ENCODE measurements at regions not wholly inside any gene's neighbourhood (a gene's known extent, or its start where the extent isn't known, plus 50 kb on each side); places are given as distances from the start of the nearest gene placed in this dataset.

GRCh38 chr15:69865369-69865768, 232.3 kb downstream of the TLE3 start:
- Histone ChIP-seq H3K27ac (no peak overlapping the region), H3K36me3 (no peaks in the 10 kb centered on the region), H3K9me3 (no peaks in the 10 kb centered on the region), H3K4me1 (ENCODE audit: insufficient read depth) (no peaks in the 10 kb centered on the region), H3K27me3 (no peaks in the 10 kb centered on the region), H3K4me3 (no peak overlapping the region)
- TF ChIP-seq EP300 (IDR thresholded peaks at IDR 0.05) = no peak
- no peak for TF ChIP-seq POLR2A (IDR thresholded peaks at IDR 0.05)
- 89% methylated on average over 3 of the region's 3 CpGs for WGBS, 3 donors
- intact Hi-C loops (cut with DNase I) = no loop called here
- no peak for DNase-seq

DNA sequence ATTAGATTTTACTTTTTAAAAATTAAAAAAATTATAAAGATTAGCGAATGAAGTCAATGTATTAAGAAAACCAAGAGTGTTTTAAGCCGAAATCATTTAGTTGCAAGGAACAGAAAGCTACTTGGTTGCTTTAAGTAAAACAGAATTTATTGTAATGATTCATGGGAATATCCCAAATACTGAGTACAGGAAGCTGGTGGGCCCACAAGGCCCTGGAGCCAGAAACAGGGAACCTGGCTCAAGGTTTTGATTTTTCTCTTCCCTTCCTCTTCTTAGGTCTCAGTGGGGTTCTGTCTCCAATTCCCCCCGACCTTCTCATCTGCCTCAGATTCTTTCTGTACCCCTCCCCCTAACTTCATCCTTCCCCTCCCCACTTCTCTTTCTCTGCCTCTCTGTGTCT, 229.0 kb downstream of the TLE3 start:
- intact Hi-C loops (cut with DNase I) = no loop called here
- no peak for DNase-seq

DNA sequence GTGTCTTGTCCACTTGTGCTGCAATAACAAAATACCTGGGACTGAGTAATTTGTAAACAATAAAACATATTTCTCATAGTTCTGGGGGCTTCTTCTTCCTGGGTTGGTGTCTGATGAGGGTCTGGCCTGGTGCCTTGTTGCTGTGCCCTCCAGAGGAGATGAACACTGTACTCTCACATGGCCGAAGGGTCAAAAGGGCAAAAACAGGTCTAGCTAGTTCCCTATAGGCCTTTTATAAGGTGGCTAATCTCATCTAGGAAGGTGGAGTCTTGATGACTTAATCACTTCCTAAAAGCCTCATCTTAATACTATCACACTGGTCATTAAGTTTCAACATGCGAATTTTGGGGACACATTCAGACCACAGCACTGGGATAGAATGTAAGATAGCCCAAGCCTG, 228.4 kb downstream of the TLE3 start:
- Histone ChIP-seq H3K9me3 (no peaks in the 10 kb centered on the region), H3K4me1 (ENCODE audit: insufficient read depth) (no peaks in the 10 kb centered on the region), H3K4me3 (no peak overlapping the region), H3K27me3 (no peaks in the 10 kb centered on the region), H3K36me3 (no peaks in the 10 kb centered on the region), H3K27ac (no peak overlapping the region)
- TF ChIP-seq EP300 (IDR thresholded peaks at IDR 0.05) = no peak
- TF ChIP-seq CTCF (IDR thresholded peaks at IDR 0.05) = no peak
- no peak for TF ChIP-seq POLR2A (IDR thresholded peaks at IDR 0.05)
- DNase-seq = no peak
- intact Hi-C loops (cut with DNase I) = no loop called here
- 47 to 50% (median 49%) methylated on average over 2 of the region's 2 CpGs for WGBS, 3 donors

More for the DNA sequence above, 229.0 kb downstream of the TLE3 start:
- WGBS, 3 donors = 81 to 82% (median 81%) methylated on average over 3 of the region's 3 CpGs
- H3K27ac ChIP-seq = no peak overlapping the region
- H3K4me3 ChIP-seq = no peak overlapping the region
- H3K36me3 ChIP-seq = no peaks in the 10 kb centered on the region
- H3K4me1 ChIP-seq (ENCODE audit: insufficient read depth) = no peaks in the 10 kb centered on the region
- TF ChIP-seq EP300 (IDR thresholded peaks at IDR 0.05) = no peak
- TF ChIP-seq POLR2A (IDR thresholded peaks at IDR 0.05) = no peak
- no peak for TF ChIP-seq CTCF (IDR thresholded peaks at IDR 0.05)
- H3K9me3 ChIP-seq = no peaks in the 10 kb centered on the region
- H3K27me3 ChIP-seq = no peaks in the 10 kb centered on the region

GRCh38 chr15:69869881-69870505, 227.7 kb downstream of the TLE3 start:
- Histone ChIP-seq H3K27me3 (no peaks in the 10 kb centered on the region), H3K27ac (no peak overlapping the region), H3K9me3 (no peaks in the 10 kb centered on the region), H3K4me3 (no peak overlapping the region), H3K4me1 (ENCODE audit: insufficient read depth) (no peaks in the 10 kb centered on the region), H3K36me3 (no peaks in the 10 kb centered on the region)
- intact Hi-C loops (cut with DNase I) = no loop called here
- TF ChIP-seq POLR2A (IDR thresholded peaks at IDR 0.05) (no peak), CTCF (IDR thresholded peaks at IDR 0.05) (no peak)
- WGBS, 3 donors = 39 to 42% (median 41%) methylated on average over 9 of the region's 9 CpGs
- DNase-seq = no peak

DNA sequence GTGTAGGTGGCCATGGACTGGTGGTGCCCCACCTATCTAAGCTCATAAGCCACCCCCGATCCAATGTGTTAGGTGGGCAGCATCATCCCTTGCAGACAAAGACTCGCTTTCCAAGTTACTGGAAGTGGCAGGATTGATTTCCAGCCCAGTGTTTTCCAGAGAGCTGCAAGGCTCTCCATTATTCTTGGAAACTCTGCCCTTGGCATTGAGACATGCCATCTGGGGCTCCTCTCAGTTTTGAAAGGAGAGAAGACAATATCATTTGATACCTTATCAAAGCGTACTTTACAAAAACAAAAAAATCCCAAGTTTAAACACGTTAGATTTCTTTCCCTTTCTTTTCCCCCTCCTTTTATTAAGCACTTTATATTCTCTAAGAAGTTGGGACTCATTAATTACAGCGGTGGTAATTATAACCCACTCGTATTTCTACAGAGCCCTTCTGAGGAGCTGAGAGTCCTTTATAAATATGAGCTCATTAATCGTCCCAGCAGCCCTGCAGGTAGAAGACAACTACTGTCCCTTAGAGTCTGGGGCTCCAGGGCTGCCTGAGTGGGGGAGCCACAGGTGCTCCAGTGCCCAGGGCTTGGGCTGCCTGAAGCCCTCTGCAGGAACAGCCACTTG, 226.1 kb downstream of the TLE3 start:
- Histone ChIP-seq H3K4me1 (ENCODE audit: insufficient read depth) (peaks cover 2% of the 10 kb centered on the region), H3K9me3 (no peaks in the 10 kb centered on the region), H3K4me3 (no peak overlapping the region), H3K27ac (no peak overlapping the region), H3K27me3 (no peaks in the 10 kb centered on the region), H3K36me3 (no peaks in the 10 kb centered on the region)
- WGBS, 3 donors = 44 to 54% (median 49%) methylated on average over 7 of the region's 7 CpGs
- no peak for DNase-seq
- intact Hi-C loops (cut with DNase I) = no loop called here
- TF ChIP-seq EP300 (IDR thresholded peaks at IDR 0.05) (no peak), POLR2A (IDR thresholded peaks at IDR 0.05) (no peak), CTCF (IDR thresholded peaks at IDR 0.05) (no peak)
